ENCODE measurements at regions not wholly inside any gene's neighbourhood (a gene's known extent, or its start where the extent isn't known, plus 50 kb on each side); places are given as distances from the start of the nearest gene placed in this dataset.

- no peak for TF ChIP-seq CTCF (IDR thresholded peaks at IDR 0.05; ENCODE audit: control insufficient read depth, extremely low read depth, insufficient read depth)
- DNase-seq (ENCODE audit: low read depth) = no peak
- H3K4me3 ChIP-seq (ENCODE audit: low read depth, low read length) = no peak overlapping the region
Measured at GRCh38 chr9:99359336-99359735, 137.3 kb downstream of the SEC61B start.

- TF ChIP-seq CTCF (IDR thresholded peaks at IDR 0.05; ENCODE audit: control insufficient read depth, extremely low read depth, insufficient read depth) = no peak
- DNase-seq (ENCODE audit: low read depth) = no peak
- no peak overlapping the region for H3K4me3 ChIP-seq (ENCODE audit: low read depth, low read length)
Measured at GRCh38 chr9:99360026-99360425, 137.9 kb downstream of the SEC61B start.

GRCh38 chr9:99361817-99362216, 139.7 kb downstream of the SEC61B start:
- TF ChIP-seq CTCF (IDR thresholded peaks at IDR 0.05; ENCODE audit: control insufficient read depth, extremely low read depth, insufficient read depth) = no peak
- H3K4me3 ChIP-seq (ENCODE audit: low read depth, low read length) = no peak overlapping the region
- no peak for DNase-seq (ENCODE audit: low read depth)

- no peak overlapping the region for H3K4me3 ChIP-seq (ENCODE audit: low read depth, low read length)
- DNase-seq (ENCODE audit: low read depth) = no peak
- TF ChIP-seq CTCF (IDR thresholded peaks at IDR 0.05; ENCODE audit: control insufficient read depth, extremely low read depth, insufficient read depth) = no peak
Measured at GRCh38 chr9:99362321-99362720, 140.2 kb downstream of the SEC61B start.

- TF ChIP-seq CTCF (IDR thresholded peaks at IDR 0.05; ENCODE audit: control insufficient read depth, extremely low read depth, insufficient read depth) = no peak
- no peak for DNase-seq (ENCODE audit: low read depth)
- H3K4me3 ChIP-seq (ENCODE audit: low read depth, low read length) = no peak overlapping the region
Measured at GRCh38 chr9:99363509-99363908, 141.4 kb downstream of the SEC61B start.

- DNase-seq (ENCODE audit: low read depth) = no peak
- no peak for TF ChIP-seq CTCF (IDR thresholded peaks at IDR 0.05; ENCODE audit: control insufficient read depth, extremely low read depth, insufficient read depth)
Measured at GRCh38 chr9:99365233-99365980, 143.3 kb downstream of the SEC61B start.

GRCh38 chr9:99366183-99366582, 144.1 kb downstream of the SEC61B start:
- no peak overlapping the region for H3K4me3 ChIP-seq (ENCODE audit: low read depth, low read length)
- no peak for TF ChIP-seq CTCF (IDR thresholded peaks at IDR 0.05; ENCODE audit: control insufficient read depth, extremely low read depth, insufficient read depth)
- no peak for DNase-seq (ENCODE audit: low read depth)

More at GRCh38 chr9:99365233-99365980, 143.3 kb downstream of the SEC61B start:
- no peak overlapping the region for H3K4me3 ChIP-seq (ENCODE audit: low read depth, low read length)
